Neural cell (in vitro differentiated cells): ENCODE measurements at regions not wholly inside any gene's neighbourhood (a gene's known extent, or its start where the extent isn't known, plus 50 kb on each side); places are given as distances from the start of the nearest gene placed in this dataset.

Source experiments
- H2AFZ ChIP-seq: fragments of 200-600, 300-800 bp; sonication (generic), shearing (Covaris generic); 2 replicates; pipeline ENCODE4 v1.6.0; 2014; ENCODE audit warnings: low read depth, mild to moderate bottlenecking, antibody characterized with exemption, low read length, moderate library complexity
- H3F3A ChIP-seq: fragments of 200-600 bp; shearing (Covaris generic); 2 replicates; pipeline ENCODE4 v1.6.1; 2016; ENCODE audit warnings: mild to moderate bottlenecking, moderate library complexity, mixed read lengths, antibody characterized with exemption, low read length; ENCODE audit not compliant: insufficient read depth, poor library complexity, severe bottlenecking
- H3K27ac ChIP-seq: fragments of 200-600, 300-800 bp; sonication (generic), shearing (Covaris generic); 2 replicates; pipeline ENCODE4 v1.5.1; 2014; ENCODE audit warnings: mild to moderate bottlenecking, low read length, moderate library complexity
- H3K27me3 ChIP-seq: fragments of 300-800, 200-600 bp; sonication (generic), shearing (Covaris generic); 2 replicates; pipeline ENCODE4 v1.6.0; 2014; ENCODE audit warnings: mild to moderate bottlenecking, low read depth, low read length, moderate library complexity; ENCODE audit not compliant: insufficient read depth
- H3K36me3 ChIP-seq: fragments of 300-800, 200-600 bp; sonication (generic), shearing (Covaris generic); 2 replicates; pipeline ENCODE4 v1.5.1; 2014; ENCODE audit warnings: mild to moderate bottlenecking, antibody characterized with exemption, low read length, moderate library complexity; ENCODE audit not compliant: insufficient read depth
- H3K4me2 ChIP-seq: fragments of 300-800, 200-600 bp; sonication (generic), shearing (Covaris generic); 2 replicates; pipeline ENCODE4 v1.6.0; 2014; ENCODE audit warnings: mild to moderate bottlenecking, low read length
- H3K4me3 ChIP-seq: fragments of 300-800, 200-600 bp; sonication (generic), shearing (Covaris generic); 2 replicates; pipeline ENCODE4 v1.5.1; 2014; ENCODE audit warnings: mild to moderate bottlenecking, low read length, moderate library complexity
- H3K79me2 ChIP-seq: fragments of 200-600 bp; shearing (Covaris generic); replicated peaks from 2 replicates; pipeline ENCODE4 v1.6.0; 2014; ENCODE audit warnings: mild to moderate bottlenecking, low read length, moderate library complexity; ENCODE audit not compliant: insufficient read depth
- H3K9ac ChIP-seq: fragments of 300-800, 200-600 bp; sonication (generic), shearing (Covaris generic); 2 replicates; pipeline ENCODE4 v1.6.1; 2016; ENCODE audit warnings: mild to moderate bottlenecking, low read length, mixed read lengths
- H3K9me2 ChIP-seq: fragments of 200-600 bp; shearing (Covaris generic); 2 replicates; pipeline ENCODE4 v1.6.1; 2016; ENCODE audit warnings: mild to moderate bottlenecking, low read length, mixed read lengths; ENCODE audit not compliant: insufficient read depth
- H3K9me3 ChIP-seq: fragments of 200-600, 300-800 bp; sonication (generic), shearing (Covaris generic); 2 replicates; pipeline ENCODE4 v1.6.1; 2016; ENCODE audit warnings: mild to moderate bottlenecking, mixed run types, low read length, moderate library complexity, mixed read lengths
- H4K20me1 ChIP-seq: fragments of 200-600 bp; shearing (Covaris generic); 2 replicates; pipeline ENCODE4 v1.6.1; 2016; ENCODE audit warnings: mild to moderate bottlenecking, mixed run types; ENCODE audit not compliant: insufficient read depth
- EP300 ChIP-seq: fragments of 450-650 bp; conservative IDR thresholded peaks from 2 replicates; pipeline ENCODE4 v1.6.1; 2014; ENCODE audit warnings: antibody characterized with exemption, mild to moderate bottlenecking, moderate library complexity; ENCODE audit not compliant: poor library complexity, severe bottlenecking
- EZH2 ChIP-seq: fragments of 200-600, 300-800 bp; shearing (Covaris generic), sonication (generic); IDR thresholded peaks from 2 replicates; pipeline ENCODE4 v1.6.1; 2014; ENCODE audit warnings: antibody characterized with exemption, low read length, borderline replicate concordance, mild to moderate bottlenecking; ENCODE audit not compliant: insufficient read depth, poor library complexity, severe bottlenecking
- MXI1 ChIP-seq: fragments of 450-650 bp; conservative IDR thresholded peaks from 2 replicates; pipeline ENCODE4 v1.6.1; 2014; ENCODE audit warnings: antibody characterized with exemption, mild to moderate bottlenecking; ENCODE audit not compliant: poor library complexity, severe bottlenecking
- POLR2AphosphoS5 ChIP-seq: IDR thresholded peaks from 2 replicates; pipeline ENCODE4 v1.6.1; 2012
- RAD21 ChIP-seq: fragments of 450-650 bp; conservative IDR thresholded peaks from 2 replicates; pipeline ENCODE4 v1.6.1; 2014; ENCODE audit warnings: antibody characterized with exemption, mild to moderate bottlenecking, moderate library complexity
- SMC3 ChIP-seq: fragments of 450-650 bp; conservative IDR thresholded peaks from 2 replicates; pipeline ENCODE4 v1.6.1; 2014; ENCODE audit warnings: antibody characterized with exemption, mild to moderate bottlenecking, moderate library complexity; ENCODE audit not compliant: poor library complexity
- TAF1 ChIP-seq: IDR thresholded peaks from 2 replicates; pipeline ENCODE4 v1.6.1; 2012; ENCODE audit warnings: low read depth
- TF ChIP-seq, protein P1 (sequence below): fragments of 450-650 bp; IDR thresholded peaks from 2 replicates; pipeline ENCODE4 v1.5.1; 2014; ENCODE audit warnings: antibody characterized with exemption, mild to moderate bottlenecking, moderate library complexity; ENCODE audit not compliant: poor library complexity, severe bottlenecking
- TF ChIP-seq, protein P2 (sequence below): IDR thresholded peaks from 2 replicates; pipeline ENCODE4 v1.6.1; 2012; ENCODE audit warnings: borderline replicate concordance

DNA sequence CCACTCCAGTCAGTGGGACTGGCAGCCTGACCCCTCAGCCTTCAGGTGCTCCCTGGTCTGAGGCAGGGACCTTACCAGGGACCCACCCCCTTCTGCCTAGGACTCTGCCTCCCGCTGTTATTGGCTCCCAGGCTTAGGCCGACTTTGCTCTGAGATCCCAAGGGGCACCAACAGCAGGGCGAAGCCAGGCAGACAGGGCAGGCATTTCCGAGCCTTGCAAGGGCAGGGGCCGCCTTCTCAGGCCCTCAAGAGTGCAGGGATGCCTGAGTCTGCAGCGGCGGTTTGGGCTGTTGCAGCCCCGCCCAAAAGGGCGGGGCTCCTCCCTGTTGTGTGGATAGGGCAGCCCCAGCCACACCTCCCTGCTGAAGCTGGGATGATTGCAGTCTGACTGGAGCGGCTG is 644.6 kb downstream of the PRR16 start:
- no peak overlapping the region for H3K27ac ChIP-seq
- H3K79me2 ChIP-seq: no peaks in the 10 kb centered on the region
- no peak overlapping the region for H3K9ac ChIP-seq
- H3K36me3 ChIP-seq: no peaks in the 10 kb centered on the region
- no peaks in the 10 kb centered on the region for H4K20me1 ChIP-seq
- no peak overlapping the region for H3K4me2 ChIP-seq
- H3F3A ChIP-seq: no peaks in the 10 kb centered on the region
- no peak overlapping the region for H2AFZ ChIP-seq
- H3K9me2 ChIP-seq: no peaks in the 10 kb centered on the region
- TF ChIP-seq, protein P1, sequence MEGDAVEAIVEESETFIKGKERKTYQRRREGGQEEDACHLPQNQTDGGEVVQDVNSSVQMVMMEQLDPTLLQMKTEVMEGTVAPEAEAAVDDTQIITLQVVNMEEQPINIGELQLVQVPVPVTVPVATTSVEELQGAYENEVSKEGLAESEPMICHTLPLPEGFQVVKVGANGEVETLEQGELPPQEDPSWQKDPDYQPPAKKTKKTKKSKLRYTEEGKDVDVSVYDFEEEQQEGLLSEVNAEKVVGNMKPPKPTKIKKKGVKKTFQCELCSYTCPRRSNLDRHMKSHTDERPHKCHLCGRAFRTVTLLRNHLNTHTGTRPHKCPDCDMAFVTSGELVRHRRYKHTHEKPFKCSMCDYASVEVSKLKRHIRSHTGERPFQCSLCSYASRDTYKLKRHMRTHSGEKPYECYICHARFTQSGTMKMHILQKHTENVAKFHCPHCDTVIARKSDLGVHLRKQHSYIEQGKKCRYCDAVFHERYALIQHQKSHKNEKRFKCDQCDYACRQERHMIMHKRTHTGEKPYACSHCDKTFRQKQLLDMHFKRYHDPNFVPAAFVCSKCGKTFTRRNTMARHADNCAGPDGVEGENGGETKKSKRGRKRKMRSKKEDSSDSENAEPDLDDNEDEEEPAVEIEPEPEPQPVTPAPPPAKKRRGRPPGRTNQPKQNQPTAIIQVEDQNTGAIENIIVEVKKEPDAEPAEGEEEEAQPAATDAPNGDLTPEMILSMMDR: no peak
- TF ChIP-seq RAD21 (no peak), TAF1 (no peak), SMC3 (no peak), POLR2AphosphoS5 (no peak), EZH2 (no peak), MXI1 (no peak), EP300 (no peak)
- TF ChIP-seq, protein P2, sequence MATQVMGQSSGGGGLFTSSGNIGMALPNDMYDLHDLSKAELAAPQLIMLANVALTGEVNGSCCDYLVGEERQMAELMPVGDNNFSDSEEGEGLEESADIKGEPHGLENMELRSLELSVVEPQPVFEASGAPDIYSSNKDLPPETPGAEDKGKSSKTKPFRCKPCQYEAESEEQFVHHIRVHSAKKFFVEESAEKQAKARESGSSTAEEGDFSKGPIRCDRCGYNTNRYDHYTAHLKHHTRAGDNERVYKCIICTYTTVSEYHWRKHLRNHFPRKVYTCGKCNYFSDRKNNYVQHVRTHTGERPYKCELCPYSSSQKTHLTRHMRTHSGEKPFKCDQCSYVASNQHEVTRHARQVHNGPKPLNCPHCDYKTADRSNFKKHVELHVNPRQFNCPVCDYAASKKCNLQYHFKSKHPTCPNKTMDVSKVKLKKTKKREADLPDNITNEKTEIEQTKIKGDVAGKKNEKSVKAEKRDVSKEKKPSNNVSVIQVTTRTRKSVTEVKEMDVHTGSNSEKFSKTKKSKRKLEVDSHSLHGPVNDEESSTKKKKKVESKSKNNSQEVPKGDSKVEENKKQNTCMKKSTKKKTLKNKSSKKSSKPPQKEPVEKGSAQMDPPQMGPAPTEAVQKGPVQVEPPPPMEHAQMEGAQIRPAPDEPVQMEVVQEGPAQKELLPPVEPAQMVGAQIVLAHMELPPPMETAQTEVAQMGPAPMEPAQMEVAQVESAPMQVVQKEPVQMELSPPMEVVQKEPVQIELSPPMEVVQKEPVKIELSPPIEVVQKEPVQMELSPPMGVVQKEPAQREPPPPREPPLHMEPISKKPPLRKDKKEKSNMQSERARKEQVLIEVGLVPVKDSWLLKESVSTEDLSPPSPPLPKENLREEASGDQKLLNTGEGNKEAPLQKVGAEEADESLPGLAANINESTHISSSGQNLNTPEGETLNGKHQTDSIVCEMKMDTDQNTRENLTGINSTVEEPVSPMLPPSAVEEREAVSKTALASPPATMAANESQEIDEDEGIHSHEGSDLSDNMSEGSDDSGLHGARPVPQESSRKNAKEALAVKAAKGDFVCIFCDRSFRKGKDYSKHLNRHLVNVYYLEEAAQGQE: no peak
- H3K27me3 ChIP-seq: no peaks in the 10 kb centered on the region
- no peaks in the 10 kb centered on the region for H3K9me3 ChIP-seq
- no peak overlapping the region for H3K4me3 ChIP-seq

DNA sequence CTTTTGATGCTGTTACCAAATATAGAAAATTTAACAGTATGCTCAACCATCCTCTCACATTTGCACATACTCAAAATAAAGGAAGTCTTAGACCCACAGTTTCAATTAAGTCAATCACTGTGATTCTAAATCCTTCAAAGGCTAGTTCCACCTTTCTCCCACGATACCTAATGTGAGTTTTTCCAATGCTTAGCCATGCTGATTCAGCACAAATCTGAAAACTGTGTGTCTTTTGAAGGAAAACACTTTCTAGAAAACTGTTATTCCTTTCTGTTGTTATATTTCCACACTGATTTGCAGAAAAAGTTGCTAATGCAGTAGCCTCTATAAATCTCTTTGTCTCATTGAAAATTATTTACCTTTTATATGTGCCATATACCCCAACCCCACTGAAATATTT is 645.7 kb downstream of the PRR16 start:
- Histone ChIP-seq H3K79me2 (no peaks in the 10 kb centered on the region), H3K27me3 (no peaks in the 10 kb centered on the region), H3F3A (no peaks in the 10 kb centered on the region), H3K9me2 (no peaks in the 10 kb centered on the region), H3K9ac (no peak overlapping the region), H3K4me2 (no peak overlapping the region), H3K27ac (no peak overlapping the region), H3K9me3 (no peaks in the 10 kb centered on the region), H2AFZ (no peak overlapping the region), H3K36me3 (no peaks in the 10 kb centered on the region), H4K20me1 (no peaks in the 10 kb centered on the region), H3K4me3 (no peak overlapping the region)
- TF ChIP-seq EP300: no peak
- TF ChIP-seq EZH2: no peak
- TF ChIP-seq, protein P2: no peak
- TF ChIP-seq MXI1: no peak
- no peak for TF ChIP-seq RAD21
- no peak for TF ChIP-seq SMC3
- TF ChIP-seq, protein P1: no peak
- TF ChIP-seq TAF1: no peak
- no peak for TF ChIP-seq POLR2AphosphoS5
